ENCODE measurements at regions not wholly inside any gene's neighbourhood (a gene's known extent, or its start where the extent isn't known, plus 50 kb on each side); places are given as distances from the start of the nearest gene placed in this dataset.

GRCh38 chr5:61993295-61993927, 312.6 kb upstream of the KIF2A start:
- H3K36me3 ChIP-seq (ENCODE audit: control insufficient read depth, insufficient read depth, low read length) = no peaks in the 10 kb centered on the region
- H3K27ac ChIP-seq (ENCODE audit: low read depth, low read length) = no peak overlapping the region
- no peaks in the 10 kb centered on the region for H3K4me1 ChIP-seq (ENCODE audit: control insufficient read depth, insufficient read depth, low read length)
- no peaks in the 10 kb centered on the region for H3K27me3 ChIP-seq (ENCODE audit: control insufficient read depth, insufficient read depth, low read length)
- no peak overlapping the region for H3K9ac ChIP-seq (ENCODE audit: low read depth, low read length)
- H3K4me3 ChIP-seq (ENCODE audit: low read depth, low read length) = no peak overlapping the region
- H3K9me3 ChIP-seq (ENCODE audit: control insufficient read depth, insufficient read depth, low read length) = no peaks in the 10 kb centered on the region

GRCh38 chr5:61994171-61994570, 311.8 kb upstream of the KIF2A start:
- Histone ChIP-seq H3K36me3 (ENCODE audit: control insufficient read depth, insufficient read depth, low read length) (no peaks in the 10 kb centered on the region), H3K4me3 (ENCODE audit: low read depth, low read length) (no peak overlapping the region), H3K9me3 (ENCODE audit: control insufficient read depth, insufficient read depth, low read length) (no peaks in the 10 kb centered on the region), H3K27me3 (ENCODE audit: control insufficient read depth, insufficient read depth, low read length) (no peaks in the 10 kb centered on the region), H3K27ac (ENCODE audit: low read depth, low read length) (no peak overlapping the region), H3K4me1 (ENCODE audit: control insufficient read depth, insufficient read depth, low read length) (no peaks in the 10 kb centered on the region), H3K9ac (ENCODE audit: low read depth, low read length) (no peak overlapping the region)

GRCh38 chr5:61995486-61995885, 310.5 kb upstream of the KIF2A start:
- no peak overlapping the region for H3K9ac ChIP-seq (ENCODE audit: low read depth, low read length)
- no peaks in the 10 kb centered on the region for H3K4me1 ChIP-seq (ENCODE audit: control insufficient read depth, insufficient read depth, low read length)
- no peak overlapping the region for H3K4me3 ChIP-seq (ENCODE audit: low read depth, low read length)
- H3K27me3 ChIP-seq (ENCODE audit: control insufficient read depth, insufficient read depth, low read length) = no peaks in the 10 kb centered on the region
- H3K27ac ChIP-seq (ENCODE audit: low read depth, low read length) = no peak overlapping the region
- H3K9me3 ChIP-seq (ENCODE audit: control insufficient read depth, insufficient read depth, low read length) = no peaks in the 10 kb centered on the region
- H3K36me3 ChIP-seq (ENCODE audit: control insufficient read depth, insufficient read depth, low read length) = no peaks in the 10 kb centered on the region

- Histone ChIP-seq H3K27ac (ENCODE audit: low read depth, low read length) (no peak overlapping the region), H3K36me3 (ENCODE audit: control insufficient read depth, insufficient read depth, low read length) (no peaks in the 10 kb centered on the region), H3K4me1 (ENCODE audit: control insufficient read depth, insufficient read depth, low read length) (no peaks in the 10 kb centered on the region), H3K4me3 (ENCODE audit: low read depth, low read length) (no peak overlapping the region), H3K27me3 (ENCODE audit: control insufficient read depth, insufficient read depth, low read length) (no peaks in the 10 kb centered on the region), H3K9me3 (ENCODE audit: control insufficient read depth, insufficient read depth, low read length) (no peaks in the 10 kb centered on the region), H3K9ac (ENCODE audit: low read depth, low read length) (no peak overlapping the region)
Measured at GRCh38 chr5:61999371-61999770, 306.6 kb upstream of the KIF2A start.

GRCh38 chr5:62000646-62001045, 305.4 kb upstream of the KIF2A start:
- Histone ChIP-seq H3K27ac (ENCODE audit: low read depth, low read length) (no peak overlapping the region), H3K4me3 (ENCODE audit: low read depth, low read length) (no peak overlapping the region), H3K9ac (ENCODE audit: low read depth, low read length) (no peak overlapping the region), H3K27me3 (ENCODE audit: control insufficient read depth, insufficient read depth, low read length) (no peaks in the 10 kb centered on the region), H3K36me3 (ENCODE audit: control insufficient read depth, insufficient read depth, low read length) (no peaks in the 10 kb centered on the region), H3K4me1 (ENCODE audit: control insufficient read depth, insufficient read depth, low read length) (no peaks in the 10 kb centered on the region), H3K9me3 (ENCODE audit: control insufficient read depth, insufficient read depth, low read length) (no peaks in the 10 kb centered on the region)

- no peaks in the 10 kb centered on the region; the same call in 1 of the 2 replicates for H3K27me3 ChIP-seq (ENCODE audit: control insufficient read depth, insufficient read depth, low read length)
- no peak overlapping the region for H3K4me3 ChIP-seq (ENCODE audit: low read depth, low read length)
- H3K36me3 ChIP-seq (ENCODE audit: control insufficient read depth, insufficient read depth, low read length) = no peaks in the 10 kb centered on the region
- no peak overlapping the region for H3K9ac ChIP-seq (ENCODE audit: low read depth, low read length)
- H3K9me3 ChIP-seq (ENCODE audit: control insufficient read depth, insufficient read depth, low read length) = no peaks in the 10 kb centered on the region
- H3K4me1 ChIP-seq (ENCODE audit: control insufficient read depth, insufficient read depth, low read length) = no peaks in the 10 kb centered on the region
- H3K27ac ChIP-seq (ENCODE audit: low read depth, low read length) = no peak overlapping the region
Measured at GRCh38 chr5:62001640-62002039, 304.4 kb upstream of the KIF2A start.

- Histone ChIP-seq H3K9ac (ENCODE audit: low read depth, low read length) (no peak overlapping the region), H3K27ac (ENCODE audit: low read depth, low read length) (no peak overlapping the region), H3K27me3 (ENCODE audit: control insufficient read depth, insufficient read depth, low read length) (no peaks in the 10 kb centered on the region; the same call in 1 of the 2 replicates), H3K36me3 (ENCODE audit: control insufficient read depth, insufficient read depth, low read length) (no peaks in the 10 kb centered on the region), H3K4me3 (ENCODE audit: low read depth, low read length) (no peak overlapping the region), H3K4me1 (ENCODE audit: control insufficient read depth, insufficient read depth, low read length) (no peaks in the 10 kb centered on the region), H3K9me3 (ENCODE audit: control insufficient read depth, insufficient read depth, low read length) (no peaks in the 10 kb centered on the region)
Measured at GRCh38 chr5:62002436-62002835, 303.6 kb upstream of the KIF2A start.

GRCh38 chr5:62005551-62005950, 300.5 kb upstream of the KIF2A start:
- H3K9me3 ChIP-seq (ENCODE audit: control insufficient read depth, insufficient read depth, low read length) = no peaks in the 10 kb centered on the region
- no peak overlapping the region for H3K4me3 ChIP-seq (ENCODE audit: low read depth, low read length)
- H3K4me1 ChIP-seq (ENCODE audit: control insufficient read depth, insufficient read depth, low read length) = peaks cover 3% of the 10 kb centered on the region; the same call in 1 of the 2 replicates
- H3K27me3 ChIP-seq (ENCODE audit: control insufficient read depth, insufficient read depth, low read length) = no peaks in the 10 kb centered on the region; the same call in 1 of the 2 replicates
- H3K9ac ChIP-seq (ENCODE audit: low read depth, low read length) = no peak overlapping the region
- H3K27ac ChIP-seq (ENCODE audit: low read depth, low read length) = no peak overlapping the region
- H3K36me3 ChIP-seq (ENCODE audit: control insufficient read depth, insufficient read depth, low read length) = no peaks in the 10 kb centered on the region

GRCh38 chr5:62007457-62007856, 298.5 kb upstream of the KIF2A start:
- Histone ChIP-seq H3K9ac (ENCODE audit: low read depth, low read length) (no peak overlapping the region), H3K4me3 (ENCODE audit: low read depth, low read length) (no peak overlapping the region), H3K36me3 (ENCODE audit: control insufficient read depth, insufficient read depth, low read length) (no peaks in the 10 kb centered on the region), H3K27me3 (ENCODE audit: control insufficient read depth, insufficient read depth, low read length) (no peaks in the 10 kb centered on the region; the same call in 1 of the 2 replicates), H3K4me1 (ENCODE audit: control insufficient read depth, insufficient read depth, low read length) (peaks cover 12% of the 10 kb centered on the region), H3K9me3 (ENCODE audit: control insufficient read depth, insufficient read depth, low read length) (no peaks in the 10 kb centered on the region), H3K27ac (ENCODE audit: low read depth, low read length) (no peak overlapping the region)

GRCh38 chr5:62011089-62011664, 294.8 kb upstream of the KIF2A start:
- Histone ChIP-seq H3K27me3 (ENCODE audit: control insufficient read depth, insufficient read depth, low read length) (no peaks in the 10 kb centered on the region; the same call in 1 of the 2 replicates), H3K4me3 (ENCODE audit: low read depth, low read length) (no peak overlapping the region), H3K9ac (ENCODE audit: low read depth, low read length) (no peak overlapping the region), H3K36me3 (ENCODE audit: control insufficient read depth, insufficient read depth, low read length) (no peaks in the 10 kb centered on the region), H3K9me3 (ENCODE audit: control insufficient read depth, insufficient read depth, low read length) (no peaks in the 10 kb centered on the region), H3K4me1 (ENCODE audit: control insufficient read depth, insufficient read depth, low read length) (peaks cover 18% of the 10 kb centered on the region), H3K27ac (ENCODE audit: low read depth, low read length) (peak overlapping the region; percentile 45)

GRCh38 chr5:62017092-62017491, 288.9 kb upstream of the KIF2A start:
- no peak overlapping the region for H3K4me3 ChIP-seq (ENCODE audit: low read depth, low read length)
- H3K36me3 ChIP-seq (ENCODE audit: control insufficient read depth, insufficient read depth, low read length) = no peaks in the 10 kb centered on the region
- no peaks in the 10 kb centered on the region for H3K27me3 ChIP-seq (ENCODE audit: control insufficient read depth, insufficient read depth, low read length)
- H3K9me3 ChIP-seq (ENCODE audit: control insufficient read depth, insufficient read depth, low read length) = no peaks in the 10 kb centered on the region
- H3K9ac ChIP-seq (ENCODE audit: low read depth, low read length) = no peak overlapping the region
- peaks cover 6% of the 10 kb centered on the region for H3K4me1 ChIP-seq (ENCODE audit: control insufficient read depth, insufficient read depth, low read length)
- H3K27ac ChIP-seq (ENCODE audit: low read depth, low read length) = no peak overlapping the region
